ENCODE measurements at regions not wholly inside any gene's neighbourhood (a gene's known extent, or its start where the extent isn't known, plus 50 kb on each side); places are given as distances from the start of the nearest gene placed in this dataset.
"Not testable (repeated sequence)": the region's sequence is repeated elsewhere in the genome, so short reads cannot be mapped to it uniquely, and the experiment has no call there.

DNA sequence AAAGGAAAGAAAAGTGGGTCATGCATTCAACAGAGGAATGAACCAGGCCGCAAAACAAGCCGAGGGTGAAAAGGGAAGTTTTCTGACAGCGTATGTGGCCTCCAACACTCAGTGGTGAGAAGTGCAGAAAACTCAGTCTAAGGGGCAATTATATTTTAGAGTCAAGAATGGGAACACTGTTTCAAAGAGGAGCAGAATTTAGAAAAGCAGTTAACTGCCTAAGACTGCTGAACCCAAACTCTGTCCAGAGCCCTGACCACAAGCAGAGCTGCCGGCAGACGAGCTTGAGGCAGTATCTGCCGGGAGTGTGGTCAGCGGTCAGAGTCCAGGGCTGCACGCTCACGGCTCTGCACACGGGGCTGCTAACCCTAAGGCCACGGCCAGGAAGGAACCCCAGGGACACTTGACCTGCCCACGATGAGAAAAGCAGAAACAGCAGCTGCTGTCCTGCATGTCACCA, 347.0 kb upstream of the ID2 start:
- DNase-seq, result no peak

DNA sequence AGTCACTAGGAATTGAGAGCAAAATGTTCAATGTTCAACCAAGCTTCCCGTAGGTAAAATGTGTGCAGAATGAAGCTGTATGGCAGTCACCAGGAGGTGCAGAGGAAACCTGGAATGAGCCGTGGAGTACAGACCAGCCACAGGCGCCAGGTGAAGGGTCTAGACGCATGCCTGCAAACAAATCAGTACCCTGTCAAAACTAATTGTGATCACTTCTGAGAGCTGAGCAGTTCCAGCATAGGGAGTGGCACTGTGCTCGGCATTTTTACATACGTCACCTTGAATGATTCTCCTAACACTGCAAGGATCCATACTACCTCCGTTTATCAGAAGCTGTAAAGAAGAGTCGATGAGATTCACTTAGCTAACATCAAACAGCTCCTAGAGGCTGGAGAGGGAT, 346.1 kb upstream of the ID2 start:
- DNase-seq, result no peak

DNA sequence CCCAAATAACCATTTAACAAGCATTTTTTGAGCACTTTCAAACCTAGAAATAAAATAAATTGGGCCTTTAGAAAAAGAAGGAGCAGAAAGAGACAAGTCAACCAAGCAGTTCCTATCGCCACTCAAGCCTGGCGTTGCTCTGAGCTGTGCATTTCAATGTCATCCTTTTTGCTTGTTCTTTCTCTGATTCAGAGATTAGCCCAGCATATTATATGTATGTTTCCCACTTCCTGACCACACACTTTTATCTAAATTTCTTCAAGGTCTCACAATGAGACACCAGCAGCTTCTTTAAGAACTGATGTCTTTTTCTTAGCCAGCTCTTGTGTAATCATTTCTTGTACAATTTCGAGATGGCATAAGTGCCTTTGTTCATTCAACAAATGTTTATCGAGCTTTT, 344.5 kb upstream of the ID2 start:
- no peak for DNase-seq

DNA sequence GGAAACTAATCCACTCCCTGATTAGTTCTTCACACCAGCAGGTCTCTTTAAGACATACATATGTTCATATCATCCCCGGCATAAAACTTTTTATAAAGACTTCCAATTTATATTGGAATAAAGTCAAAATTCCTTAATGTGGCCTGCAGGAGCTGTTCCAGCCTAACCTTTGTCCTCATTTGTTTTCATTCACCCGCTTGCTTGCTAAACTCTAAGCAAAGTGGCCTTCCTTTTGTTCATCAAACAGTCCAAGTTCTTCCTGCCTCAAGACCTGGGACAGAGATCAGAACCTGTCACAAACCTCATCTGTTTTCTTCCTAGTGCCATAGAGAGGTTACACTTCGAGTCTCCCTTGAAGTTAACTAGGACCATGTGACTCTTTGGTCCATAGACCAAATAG, 339.4 kb upstream of the ID2 start:
- no peak for DNase-seq

DNA sequence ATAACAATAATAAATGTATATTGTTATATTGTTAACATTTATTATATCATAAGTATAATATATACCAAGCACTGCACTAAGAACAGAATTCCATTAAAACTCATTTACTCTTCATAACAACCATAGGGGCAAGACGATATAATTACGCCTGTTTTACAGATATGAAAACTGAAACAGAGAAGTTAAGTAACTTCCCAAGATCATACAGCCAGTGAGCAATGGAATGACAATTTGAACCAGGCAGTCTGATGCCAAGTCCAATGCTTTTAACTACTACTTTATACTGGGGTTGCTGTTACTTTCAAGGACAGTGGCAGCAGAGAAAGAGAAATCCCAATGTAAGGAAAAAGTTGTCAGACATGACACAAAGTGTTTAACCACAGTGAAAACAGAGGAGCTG, 338.8 kb upstream of the ID2 start:
- DNase-seq, result no peak

DNA sequence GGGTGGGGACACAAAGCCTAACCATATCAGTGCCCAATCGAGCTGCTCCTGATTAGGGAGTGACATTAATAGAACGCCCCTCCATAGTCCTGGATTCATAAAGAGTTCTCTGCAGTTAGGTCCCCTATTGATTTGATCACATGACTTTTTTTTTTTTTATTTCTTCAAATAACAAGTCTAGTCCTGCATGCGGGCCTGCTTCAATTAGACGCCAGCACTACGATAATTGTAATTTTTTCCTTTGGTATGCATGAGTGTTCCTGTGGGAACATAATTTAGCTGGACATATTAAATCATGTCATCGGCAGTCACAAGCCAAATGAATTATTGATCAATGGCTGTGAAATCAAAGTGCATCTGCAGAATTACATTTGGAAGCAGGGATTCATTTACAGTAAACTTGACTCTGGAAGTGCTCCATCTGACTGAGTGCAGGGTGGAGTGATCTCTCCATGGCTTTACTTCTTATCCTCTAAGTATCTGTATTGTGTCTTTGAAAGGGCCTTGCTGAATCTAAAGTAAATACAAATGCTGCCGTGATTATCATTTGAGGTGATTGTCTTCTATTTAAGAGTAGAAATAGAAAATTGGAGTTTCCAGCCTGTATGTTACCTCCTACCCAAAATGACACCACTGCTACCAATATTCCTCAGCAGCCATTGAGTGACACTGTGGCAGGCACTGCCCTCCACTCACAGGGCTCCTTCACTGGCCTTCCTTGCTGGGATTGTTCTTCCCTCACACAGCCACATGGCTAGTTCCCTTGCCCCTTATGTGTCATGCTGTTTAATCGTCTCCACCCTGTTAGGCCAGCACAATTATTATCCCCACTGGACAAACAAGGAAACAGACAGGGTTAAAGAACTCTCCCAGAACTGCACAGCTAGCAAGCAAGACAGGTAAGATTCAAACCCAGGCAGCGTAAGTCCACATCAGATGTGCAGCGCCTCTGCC, 337.4 kb upstream of the ID2 start:
- DNase-seq, result no peak

DNA sequence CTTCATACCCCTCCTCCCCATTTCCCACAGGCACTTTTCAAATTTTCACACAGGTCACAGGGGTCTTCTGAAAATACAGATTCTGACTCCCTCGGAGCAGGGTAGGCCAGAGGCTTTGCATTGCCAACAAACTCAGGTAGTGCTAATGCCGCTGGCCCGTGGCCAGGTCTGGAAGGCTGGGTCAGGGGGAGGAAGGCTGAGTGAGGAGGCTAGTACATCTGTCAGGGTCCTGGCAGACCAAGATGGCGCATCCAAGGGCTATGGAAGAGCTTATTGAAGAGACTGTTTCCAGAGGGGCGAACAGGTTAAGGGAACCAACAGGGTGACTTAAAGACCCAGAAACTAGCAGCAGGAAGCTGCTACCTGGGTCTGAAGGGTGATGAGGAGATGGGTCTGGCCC, 336.7 kb upstream of the ID2 start:
- no peak for DNase-seq

DNA sequence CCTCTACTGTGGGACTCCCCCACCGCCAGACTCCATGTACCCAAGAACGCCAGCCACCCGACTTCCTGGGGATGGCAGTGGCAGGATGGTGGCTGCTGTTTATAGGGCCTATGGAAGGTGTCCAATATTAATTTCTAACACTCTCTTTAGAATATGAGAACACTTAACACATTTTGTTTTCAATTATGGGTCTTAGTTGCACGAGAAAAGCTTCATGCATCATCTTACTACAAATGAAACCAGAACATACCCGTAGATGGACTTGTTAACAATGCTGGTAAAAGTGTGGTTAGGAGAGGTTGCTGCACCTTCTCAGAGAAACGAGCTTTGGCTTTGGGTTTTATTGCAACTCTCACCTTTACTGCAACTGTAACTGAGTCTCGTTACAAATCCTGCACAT, 335.6 kb upstream of the ID2 start:
- no peak for DNase-seq

DNA sequence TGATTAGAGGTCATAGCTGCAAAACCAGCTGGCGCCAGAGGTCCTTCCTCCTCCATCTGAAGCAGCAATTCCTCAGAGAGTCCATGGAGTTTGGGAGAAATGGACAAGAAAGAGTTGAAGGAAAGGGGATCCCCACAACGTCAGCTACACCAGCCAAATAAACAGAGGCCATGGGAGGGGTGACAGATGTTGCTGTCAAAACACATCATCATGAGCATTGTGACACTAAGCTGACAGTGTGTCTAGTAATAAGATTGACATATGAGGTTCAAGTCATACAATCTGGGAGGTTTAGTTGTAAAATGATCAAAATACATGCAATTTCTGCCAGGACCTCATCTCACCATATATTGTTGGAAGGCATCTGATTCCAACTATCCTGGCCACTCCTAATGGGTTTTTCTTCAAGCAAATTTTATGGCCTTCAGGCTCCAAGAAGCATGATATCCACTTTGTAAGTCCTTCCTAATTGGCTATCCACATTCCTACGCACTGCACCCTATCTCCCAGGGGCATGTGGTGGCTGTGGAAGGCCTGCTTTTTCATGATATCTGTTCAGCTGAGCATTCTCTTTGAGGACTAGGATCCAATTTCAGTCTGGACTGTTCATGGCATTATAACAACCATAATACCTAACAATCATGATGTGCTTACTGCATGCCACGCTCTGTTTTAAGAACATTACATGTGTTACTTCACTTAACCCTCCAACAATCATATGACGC, 335.0 kb upstream of the ID2 start:
- DNase-seq, result no peak

DNA sequence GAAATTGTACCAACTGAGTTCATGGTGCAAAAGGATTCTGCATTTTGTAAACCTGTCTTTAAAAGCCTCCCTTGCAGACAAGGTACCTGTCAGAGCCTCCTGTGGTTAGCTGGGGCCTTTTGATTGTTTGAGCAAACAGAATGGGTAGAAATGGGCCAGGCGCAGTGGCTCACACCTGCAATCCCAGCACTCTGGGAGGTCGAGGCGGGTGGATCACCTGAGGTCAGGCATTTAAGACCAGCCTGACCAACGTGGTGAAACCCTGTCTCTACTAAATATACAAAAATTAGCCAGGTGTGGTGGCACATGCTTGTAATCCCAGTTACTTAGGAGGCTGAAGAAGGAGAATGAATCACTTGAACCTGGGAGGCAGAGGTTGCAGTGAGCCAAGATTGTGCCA, 332.9 kb upstream of the ID2 start:
- not testable (repeated sequence) for DNase-seq

DNA sequence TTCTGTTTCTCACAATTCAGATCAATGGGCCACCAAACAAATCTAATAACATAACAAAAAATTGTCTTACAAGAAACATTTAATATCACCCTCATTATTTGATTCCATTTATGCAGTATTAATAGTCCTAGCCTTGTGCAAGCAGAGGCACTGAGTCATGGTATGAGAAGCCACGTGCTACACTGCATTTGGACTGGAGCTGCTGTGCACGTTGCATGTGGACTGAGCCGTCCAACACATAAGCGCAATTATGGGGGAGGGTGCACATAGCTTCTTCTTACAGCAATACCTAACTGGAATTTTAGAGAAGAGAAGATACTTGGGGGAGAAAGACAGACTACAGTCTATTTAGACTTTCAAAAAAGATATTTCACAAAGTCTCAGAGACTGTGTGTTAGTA, 329.6 kb upstream of the ID2 start:
- no peak for DNase-seq

DNA sequence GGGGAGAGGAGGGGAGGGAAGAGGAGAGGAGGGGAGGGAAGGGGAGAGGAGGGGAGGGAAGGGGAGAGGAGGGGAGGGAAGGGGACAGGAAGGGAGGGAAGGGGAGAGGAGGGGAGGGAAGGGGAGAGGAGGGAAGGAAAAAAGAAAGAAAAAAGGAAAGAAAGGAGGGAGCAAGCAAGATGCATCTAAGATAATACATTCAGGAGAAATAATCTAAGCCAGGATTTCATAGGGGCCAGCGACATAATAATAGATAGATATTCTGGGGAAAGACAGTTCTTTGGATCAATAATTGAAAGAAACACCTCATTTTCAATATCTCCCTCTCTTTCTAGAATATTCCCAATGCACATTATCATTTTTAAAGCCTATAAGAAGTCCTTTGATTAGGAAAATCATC, 328.9 kb upstream of the ID2 start:
- no peak for DNase-seq

DNA sequence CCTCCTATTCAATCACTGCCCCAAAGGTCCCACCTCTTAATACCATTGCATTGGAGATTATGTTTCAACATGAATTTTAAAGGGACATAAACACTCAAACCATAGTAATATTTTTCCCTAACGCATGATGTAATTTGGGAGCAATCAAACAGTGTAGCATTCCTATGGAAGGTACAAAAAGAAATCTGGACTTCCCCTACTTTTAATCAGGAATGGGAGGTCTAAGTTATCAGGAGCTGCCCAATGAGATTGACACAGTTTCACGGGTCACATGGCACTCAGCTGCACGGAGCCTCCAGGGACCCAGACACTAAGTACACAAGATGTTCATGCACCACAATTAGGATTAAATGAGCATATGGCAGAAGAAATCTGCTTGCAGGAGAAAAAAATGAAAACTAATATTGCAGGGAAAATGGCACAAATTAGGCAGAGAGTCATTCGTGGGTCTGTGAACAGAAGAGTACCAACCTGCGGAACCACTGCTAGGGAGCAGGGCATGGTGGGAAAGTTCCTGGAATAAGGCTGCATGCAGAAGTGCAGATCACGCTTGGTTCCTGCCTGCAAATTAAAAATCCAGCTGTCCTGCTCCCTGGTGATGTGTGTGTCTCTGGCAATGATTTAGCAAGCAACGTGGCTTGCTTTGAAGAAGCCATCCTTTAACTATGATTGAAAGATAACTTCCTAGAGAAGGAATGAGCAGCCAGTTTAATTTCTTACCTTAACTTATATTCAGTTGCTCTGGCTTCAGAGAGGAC, 326.6 kb upstream of the ID2 start:
- no peak for DNase-seq

DNA sequence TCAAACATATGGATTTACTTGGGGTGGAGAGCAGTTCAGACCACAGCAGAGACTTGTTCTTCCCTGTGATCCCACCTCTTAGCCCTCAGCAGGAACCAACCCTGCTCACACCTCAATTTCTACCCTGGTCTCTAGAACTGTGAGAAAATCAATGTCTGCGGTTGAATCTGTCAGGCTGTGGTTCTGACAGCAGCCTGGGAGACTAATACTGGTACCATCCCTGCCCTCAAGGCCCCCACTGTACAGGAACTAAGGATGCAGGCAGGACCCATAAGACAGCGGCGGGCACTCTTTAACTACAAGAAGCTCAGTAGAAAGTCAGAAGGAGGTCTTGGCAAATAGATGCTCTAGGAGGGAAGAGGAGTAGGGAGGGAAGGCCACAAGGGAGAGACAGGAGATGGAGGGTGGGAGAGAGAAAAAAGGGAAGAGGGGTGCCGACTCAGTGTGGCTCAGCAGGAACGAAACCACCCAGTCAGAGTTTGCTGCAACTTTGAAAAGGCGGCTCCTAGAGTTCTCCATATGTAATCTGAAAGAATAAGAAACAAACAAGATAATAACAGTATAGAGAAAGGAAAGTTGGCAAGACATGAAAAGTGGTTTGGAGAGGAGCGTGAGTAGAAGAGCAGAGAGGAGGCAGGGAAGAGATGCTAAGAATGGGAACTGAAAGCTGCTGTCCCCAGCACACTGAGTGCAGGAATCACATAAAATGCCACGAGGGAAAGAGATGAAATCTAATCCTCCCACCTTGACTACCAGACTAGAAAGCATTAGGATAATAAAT, 323.9 kb upstream of the ID2 start:
- DNase-seq, result no peak

DNA sequence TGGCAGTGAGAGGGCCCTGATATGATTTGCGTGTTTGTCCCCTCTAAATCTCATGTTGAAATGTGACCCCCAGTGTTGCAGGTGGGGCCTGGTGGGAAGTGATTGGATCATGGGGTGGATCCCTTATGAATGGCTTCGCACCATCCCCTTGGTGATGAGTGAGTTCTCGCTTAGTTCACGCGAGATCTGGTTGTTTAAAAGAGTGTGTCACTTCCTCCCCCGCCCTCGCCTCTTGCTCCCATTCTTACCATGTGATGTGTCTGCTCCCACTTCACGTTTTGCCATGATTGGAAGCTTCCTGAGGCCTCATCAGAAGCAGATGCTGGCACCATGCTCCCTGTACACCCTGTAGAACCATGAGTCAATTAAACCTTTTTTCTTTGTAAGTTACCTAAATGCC, 319.9 kb upstream of the ID2 start:
- DNase-seq, result no peak

DNA sequence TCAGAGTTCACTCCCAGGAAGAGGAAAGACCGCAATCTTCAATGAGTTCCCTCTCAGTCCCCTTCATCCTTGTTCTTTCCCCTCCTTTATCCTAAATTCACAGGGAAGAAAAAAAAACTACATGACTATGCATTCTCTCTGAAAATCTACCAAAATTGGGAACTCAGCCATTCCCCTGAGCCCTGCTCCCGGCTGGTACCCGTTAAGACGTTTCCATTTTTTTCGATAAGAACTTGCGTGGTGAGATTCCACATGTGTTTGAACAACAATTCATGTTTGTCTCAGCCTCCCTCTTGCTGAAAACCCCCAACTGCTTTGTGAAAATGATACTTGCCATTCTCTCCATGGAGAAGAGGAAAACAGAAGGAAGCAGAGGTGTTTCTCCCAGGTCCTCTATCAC, 318.7 kb upstream of the ID2 start:
- no peak for DNase-seq

DNA sequence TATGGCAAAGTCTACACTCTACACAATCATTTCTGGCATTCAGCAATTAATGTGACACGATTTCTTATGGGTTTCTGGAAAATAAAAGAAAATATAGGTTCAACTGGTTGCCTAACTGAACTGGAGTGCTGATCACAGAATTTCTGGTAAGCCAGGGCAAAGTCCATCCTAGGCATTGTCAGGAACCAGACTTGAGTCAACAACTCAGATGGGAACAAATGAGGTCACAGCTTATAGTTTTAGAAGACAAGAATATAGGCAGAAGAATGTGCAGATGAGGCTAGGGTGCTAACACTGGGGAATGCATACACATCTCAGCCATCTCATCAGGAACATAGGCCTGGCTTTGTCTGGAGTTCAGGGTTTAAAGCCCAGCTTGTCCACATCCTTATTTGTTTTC, 317.2 kb upstream of the ID2 start:
- no peak for DNase-seq

DNA sequence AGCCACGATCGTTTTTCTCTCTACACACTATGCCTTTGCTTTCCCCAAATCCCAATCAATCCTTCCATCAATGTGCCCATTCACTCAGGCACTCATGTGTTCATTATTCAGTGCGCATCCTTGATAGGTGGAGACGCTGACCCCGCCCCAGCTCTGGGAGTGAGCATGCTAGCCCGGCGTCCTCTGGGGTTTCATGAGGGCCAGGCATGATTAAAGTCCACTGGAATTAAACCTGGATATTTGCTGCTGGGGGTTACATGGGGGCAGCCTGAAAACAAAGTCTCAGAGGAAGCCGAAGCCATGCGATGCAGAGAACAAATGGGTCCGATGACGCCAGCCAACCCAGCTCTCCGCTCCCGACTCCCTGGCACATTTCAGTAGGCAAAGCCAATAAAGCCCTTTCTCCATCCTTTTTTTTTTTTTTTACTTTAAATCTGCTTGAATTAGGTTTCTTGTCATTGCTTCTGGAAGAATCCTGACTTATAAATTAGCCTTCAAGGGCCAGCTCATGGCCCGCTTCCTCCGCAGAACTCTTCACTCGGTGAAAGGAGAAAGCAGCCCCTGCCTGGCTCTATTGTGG, 316.4 kb upstream of the ID2 start:
- DNase-seq, result no peak

DNA sequence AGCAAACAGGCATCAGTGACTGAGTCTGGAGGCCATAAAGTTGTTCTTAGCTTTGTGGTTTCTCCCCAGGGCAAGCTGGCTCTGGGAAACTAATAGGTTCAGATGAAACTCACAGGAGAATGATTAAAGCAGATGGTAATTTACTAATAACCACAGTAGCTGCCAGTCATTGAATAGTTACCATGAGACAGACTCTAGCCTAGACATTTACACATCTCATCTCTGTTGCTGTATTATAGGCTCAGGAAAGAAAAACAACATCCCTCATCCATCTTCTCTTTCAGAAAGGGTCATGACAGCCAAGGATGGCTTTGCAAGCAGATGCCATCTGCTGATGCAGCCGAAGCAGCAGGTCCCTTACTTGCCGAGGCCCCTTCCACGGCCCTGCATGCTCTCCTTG, 314.0 kb upstream of the ID2 start:
- no peak for DNase-seq

DNA sequence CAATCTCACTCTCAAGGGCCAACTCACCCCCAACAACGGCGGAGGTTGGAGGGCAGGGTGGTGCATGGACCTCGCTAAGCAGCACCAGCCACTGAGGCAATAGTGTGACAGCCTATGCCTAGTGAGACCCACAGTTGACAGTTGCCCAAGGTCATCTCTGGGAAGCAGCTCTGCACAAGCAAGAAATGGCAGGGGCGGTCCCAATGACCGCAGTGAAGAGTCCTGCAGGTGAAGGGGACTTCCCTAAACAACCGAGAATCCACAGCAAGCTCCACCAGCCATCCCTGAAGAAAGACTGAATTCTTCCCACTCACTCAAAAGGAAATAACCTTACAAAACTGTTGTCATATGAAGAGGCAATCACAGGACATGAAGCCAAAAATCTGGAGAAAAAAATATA, 313.4 kb upstream of the ID2 start:
- no peak for DNase-seq

DNA sequence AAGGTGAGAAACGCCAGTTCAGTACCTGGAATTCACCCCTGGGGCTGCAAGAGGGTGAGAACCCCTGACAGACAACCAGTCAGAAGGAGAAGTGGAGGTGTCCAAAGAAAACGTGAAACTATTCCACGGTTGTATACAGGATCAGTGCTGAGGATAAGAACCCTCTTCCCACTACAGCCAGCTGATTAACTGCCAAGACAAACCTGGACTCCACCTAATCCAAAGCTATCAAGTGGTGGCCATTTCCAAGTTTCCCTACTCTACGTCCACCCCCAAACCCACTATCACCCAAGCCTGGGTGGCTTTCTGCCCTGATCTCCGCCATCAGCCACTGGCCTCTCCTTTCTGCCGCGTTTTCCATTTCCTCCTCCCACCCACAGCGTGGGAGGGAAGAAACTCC, 312.3 kb upstream of the ID2 start:
- DNase-seq, result no peak

DNA sequence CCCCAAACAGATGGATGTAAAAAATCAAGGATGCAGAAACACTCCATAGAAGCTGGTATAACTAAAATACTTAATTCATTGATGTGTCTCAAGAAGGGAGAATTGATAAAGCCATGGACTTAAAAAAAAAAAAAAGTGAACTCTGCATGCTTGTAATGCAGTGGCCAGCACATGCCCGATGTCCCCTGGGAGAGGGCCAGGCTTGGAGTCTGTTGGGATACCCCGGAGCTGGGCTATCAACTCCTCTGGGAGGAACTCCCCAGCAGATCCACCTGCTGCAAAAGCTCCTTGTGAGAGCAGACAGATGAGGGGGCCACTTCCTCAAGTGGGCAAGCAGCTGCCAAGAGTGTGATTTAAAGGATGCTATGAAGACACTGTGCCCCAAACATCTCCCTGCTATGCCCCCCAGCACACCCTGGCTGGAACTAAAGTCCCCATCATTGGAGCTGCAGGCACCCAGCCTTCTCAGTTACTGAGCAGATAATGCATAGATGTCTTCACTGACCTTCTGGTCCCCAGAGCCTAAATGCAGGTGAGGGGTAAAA, 311.5 kb upstream of the ID2 start:
- no peak for DNase-seq
